ENCODE measurements at regions not wholly inside any gene's neighbourhood (a gene's known extent, or its start where the extent isn't known, plus 50 kb on each side); places are given as distances from the start of the nearest gene placed in this dataset.

DNA sequence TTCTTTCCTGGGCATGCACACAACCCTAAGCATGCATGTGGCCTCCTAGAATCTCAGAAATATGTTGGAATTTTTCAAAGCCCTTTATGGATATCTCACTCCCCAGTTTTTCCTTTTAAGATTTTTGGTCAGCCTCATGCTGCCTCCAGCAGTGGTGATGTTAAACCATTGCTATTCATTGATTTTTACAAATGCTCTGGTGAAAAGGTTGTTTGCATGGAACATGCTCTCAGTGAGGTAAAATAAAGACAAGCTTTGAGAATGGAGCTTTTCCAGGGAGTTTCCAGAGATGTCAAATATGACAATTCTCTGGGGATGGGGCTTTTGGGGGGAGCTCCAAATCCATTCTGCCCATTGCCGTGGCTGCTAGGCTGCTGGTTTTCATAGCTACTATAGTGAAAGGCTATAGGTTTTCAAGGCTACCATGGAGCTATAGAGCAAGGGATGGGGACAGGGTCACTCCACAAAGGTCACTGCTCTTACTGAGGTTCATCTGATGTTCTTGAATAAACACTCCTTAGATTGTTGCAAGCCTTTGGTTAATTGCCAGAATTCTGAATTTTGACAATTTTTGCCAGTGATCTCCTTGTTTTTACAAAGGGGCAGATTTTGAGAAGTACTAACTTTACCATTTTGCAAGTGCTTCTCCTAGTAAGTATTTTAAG lies 178.1 kb upstream of the ARG1 start:
- no peaks in the 10 kb centered on the region for H3K4me1 Mint-ChIP-seq
- no peak overlapping the region for H3K27ac Mint-ChIP-seq
- no peaks in the 10 kb centered on the region for H3K27me3 Mint-ChIP-seq (ENCODE audit: low read depth)
- peaks cover 9% of the 10 kb centered on the region for H3K9me3 Mint-ChIP-seq
- TF ChIP-seq, protein P1, sequence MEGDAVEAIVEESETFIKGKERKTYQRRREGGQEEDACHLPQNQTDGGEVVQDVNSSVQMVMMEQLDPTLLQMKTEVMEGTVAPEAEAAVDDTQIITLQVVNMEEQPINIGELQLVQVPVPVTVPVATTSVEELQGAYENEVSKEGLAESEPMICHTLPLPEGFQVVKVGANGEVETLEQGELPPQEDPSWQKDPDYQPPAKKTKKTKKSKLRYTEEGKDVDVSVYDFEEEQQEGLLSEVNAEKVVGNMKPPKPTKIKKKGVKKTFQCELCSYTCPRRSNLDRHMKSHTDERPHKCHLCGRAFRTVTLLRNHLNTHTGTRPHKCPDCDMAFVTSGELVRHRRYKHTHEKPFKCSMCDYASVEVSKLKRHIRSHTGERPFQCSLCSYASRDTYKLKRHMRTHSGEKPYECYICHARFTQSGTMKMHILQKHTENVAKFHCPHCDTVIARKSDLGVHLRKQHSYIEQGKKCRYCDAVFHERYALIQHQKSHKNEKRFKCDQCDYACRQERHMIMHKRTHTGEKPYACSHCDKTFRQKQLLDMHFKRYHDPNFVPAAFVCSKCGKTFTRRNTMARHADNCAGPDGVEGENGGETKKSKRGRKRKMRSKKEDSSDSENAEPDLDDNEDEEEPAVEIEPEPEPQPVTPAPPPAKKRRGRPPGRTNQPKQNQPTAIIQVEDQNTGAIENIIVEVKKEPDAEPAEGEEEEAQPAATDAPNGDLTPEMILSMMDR (IDR thresholded peaks at IDR 0.05; ENCODE audit: unreplicated experiment in 3 of 3), result no peak
- H3K4me3 Mint-ChIP-seq, result no peak overlapping the region
- H3K36me3 Mint-ChIP-seq (ENCODE audit: low read depth), result no peaks in the 10 kb centered on the region

DNA sequence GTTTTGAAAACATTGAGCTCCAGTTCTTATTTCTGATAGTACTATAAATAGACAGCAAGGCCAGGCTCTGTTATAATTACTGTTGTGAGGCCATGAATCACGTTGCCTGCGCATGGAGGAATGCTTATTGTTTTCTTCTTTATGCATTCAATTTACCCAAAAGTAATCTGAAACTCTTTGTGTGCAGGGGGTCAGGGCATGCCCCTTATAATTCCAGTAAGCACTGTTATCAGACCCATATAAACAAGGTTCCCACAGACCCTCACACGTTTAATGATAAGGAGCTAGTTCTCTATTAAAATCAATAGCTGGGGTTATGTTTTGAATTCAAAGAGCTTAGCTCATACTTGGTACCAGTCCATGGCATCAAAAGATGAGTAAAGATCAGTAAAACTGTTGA lies 174.8 kb upstream of the ARG1 start:
- H3K36me3 Mint-ChIP-seq (ENCODE audit: low read depth), result peaks cover 3% of the 10 kb centered on the region
- H3K4me3 Mint-ChIP-seq, result no peak overlapping the region
- no peak overlapping the region for H3K27ac Mint-ChIP-seq
- no peaks in the 10 kb centered on the region for H3K4me1 Mint-ChIP-seq
- TF ChIP-seq, protein P1 (IDR thresholded peaks at IDR 0.05; ENCODE audit: unreplicated experiment in 3 of 3), result no peak
- peaks cover 13% of the 10 kb centered on the region for H3K9me3 Mint-ChIP-seq
- H3K27me3 Mint-ChIP-seq (ENCODE audit: low read depth), result no peaks in the 10 kb centered on the region

DNA sequence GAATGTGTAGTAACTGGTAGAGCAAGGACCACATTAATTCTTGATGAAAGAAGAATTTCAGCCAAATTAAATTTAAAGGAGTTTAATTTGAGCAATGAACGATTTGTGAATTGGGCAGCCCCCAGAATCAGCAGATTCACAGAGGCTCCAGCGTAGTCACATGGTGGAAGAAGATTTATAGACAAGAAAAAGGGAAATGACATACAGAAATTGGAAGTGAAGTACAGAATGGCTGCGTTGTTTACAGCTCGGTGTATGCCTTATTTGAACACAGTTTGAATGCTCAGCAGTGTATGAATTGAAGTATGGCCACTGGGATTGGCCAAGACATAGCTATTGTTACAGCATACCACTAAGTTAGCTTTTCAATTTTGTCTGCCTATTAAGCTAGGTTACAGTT lies 173.6 kb upstream of the ARG1 start:
- H3K27ac Mint-ChIP-seq, result no peak overlapping the region
- peaks cover 3% of the 10 kb centered on the region for H3K36me3 Mint-ChIP-seq (ENCODE audit: low read depth)
- peaks cover 8% of the 10 kb centered on the region for H3K9me3 Mint-ChIP-seq
- no peaks in the 10 kb centered on the region for H3K27me3 Mint-ChIP-seq (ENCODE audit: low read depth)
- no peak overlapping the region for H3K4me3 Mint-ChIP-seq
- H3K4me1 Mint-ChIP-seq, result no peaks in the 10 kb centered on the region
- TF ChIP-seq, protein P1 (IDR thresholded peaks at IDR 0.05; ENCODE audit: unreplicated experiment in 3 of 3), result no peak

DNA sequence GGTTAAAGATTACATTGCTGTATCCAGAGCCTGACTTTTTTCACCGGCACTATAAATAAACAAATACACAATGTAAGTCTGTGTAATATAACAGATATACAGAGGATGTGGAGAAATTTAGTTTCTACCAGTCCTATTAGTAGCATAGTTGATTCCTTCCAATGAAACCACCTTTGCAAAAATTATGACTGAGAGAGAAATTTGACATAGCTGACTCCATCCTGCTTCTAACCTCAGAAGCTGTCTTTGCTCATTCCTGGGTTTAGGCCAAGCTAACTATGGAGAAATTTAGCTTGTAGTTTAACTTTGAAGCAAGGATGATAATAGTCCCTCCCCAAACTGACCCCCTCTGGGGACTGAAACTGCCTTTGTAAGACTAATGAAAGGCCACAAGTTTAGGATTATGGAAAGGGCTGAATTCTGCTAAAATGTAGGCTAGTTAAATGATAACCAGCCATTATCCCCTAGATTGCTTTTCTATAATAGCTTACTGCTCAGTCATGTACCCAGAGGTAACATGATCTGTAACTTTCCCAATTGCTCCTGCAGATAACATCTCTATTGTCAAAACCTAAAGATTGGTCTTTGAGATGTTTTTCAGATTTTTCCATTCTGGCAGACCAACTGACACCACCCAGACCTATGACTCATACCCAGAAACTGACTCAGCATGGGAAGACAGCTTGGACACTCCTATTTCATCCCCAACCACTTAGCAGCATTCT lies 172.8 kb upstream of the ARG1 start:
- Mint-ChIP-seq H3K9me3 (peaks cover 8% of the 10 kb centered on the region), H3K4me1 (no peaks in the 10 kb centered on the region), H3K27ac (no peak overlapping the region), H3K36me3 (ENCODE audit: low read depth) (peaks cover 3% of the 10 kb centered on the region), H3K27me3 (ENCODE audit: low read depth) (no peaks in the 10 kb centered on the region), H3K4me3 (no peak overlapping the region)
- TF ChIP-seq, protein P1 (IDR thresholded peaks at IDR 0.05; ENCODE audit: unreplicated experiment in 3 of 3), result no peak

DNA sequence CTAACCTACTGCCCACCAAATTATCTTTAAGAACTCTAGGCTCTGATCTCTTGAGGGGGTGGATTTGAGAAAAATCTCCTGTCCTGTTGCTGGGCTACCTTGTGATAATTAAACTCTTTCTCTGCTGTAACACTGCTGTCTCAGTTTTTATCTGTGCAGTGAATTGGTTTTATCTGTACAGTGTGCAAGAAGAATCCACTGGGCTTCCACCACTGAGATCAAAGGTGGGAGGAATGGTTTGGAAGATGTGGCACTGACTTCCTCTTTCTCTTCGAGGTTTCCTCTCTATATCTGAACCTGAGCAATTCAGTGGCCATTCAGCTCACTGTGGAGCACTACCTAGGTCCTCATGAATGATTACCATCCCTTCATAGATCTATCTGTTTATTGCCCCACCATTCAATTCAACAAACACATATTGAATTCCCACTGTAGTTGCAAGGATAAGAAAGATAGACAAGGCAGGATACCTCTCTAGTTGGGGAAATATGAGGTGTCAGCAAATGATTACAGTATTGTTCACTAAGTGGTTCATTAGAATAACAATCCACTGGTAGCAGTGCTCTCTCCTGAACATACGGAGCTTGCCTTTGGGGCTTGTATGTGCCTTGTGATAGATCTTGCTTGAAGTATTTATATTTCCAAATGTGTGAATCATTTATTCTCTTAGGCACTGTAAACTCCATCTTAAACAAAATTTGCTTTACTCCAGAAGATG lies 172.1 kb upstream of the ARG1 start:
- H3K9me3 Mint-ChIP-seq, result peaks cover 8% of the 10 kb centered on the region
- H3K27ac Mint-ChIP-seq, result no peak overlapping the region
- peaks cover 3% of the 10 kb centered on the region for H3K36me3 Mint-ChIP-seq (ENCODE audit: low read depth)
- H3K27me3 Mint-ChIP-seq (ENCODE audit: low read depth), result no peaks in the 10 kb centered on the region
- no peak overlapping the region for H3K4me3 Mint-ChIP-seq
- TF ChIP-seq, protein P1 (IDR thresholded peaks at IDR 0.05; ENCODE audit: unreplicated experiment in 3 of 3), result no peak
- H3K4me1 Mint-ChIP-seq, result no peaks in the 10 kb centered on the region
